ENCODE measurements at regions not wholly inside any gene's neighbourhood (a gene's known extent, or its start where the extent isn't known, plus 50 kb on each side); places are given as distances from the start of the nearest gene placed in this dataset.

- in situ Hi-C loops (cut with MboI) (no loop called here), intact Hi-C loops (cut with micrococcal nuclease) (no loop called here)
- no TSS peak for BruUV-seq (replicated peaks)
- Histone ChIP-seq H3K27ac (ENCODE audit: extremely low read depth, low read depth, low read length) (no peak overlapping the region), H3K4me2 (ENCODE audit: insufficient read depth, low read length) (no peak overlapping the region), H3K79me2 (ENCODE audit: control insufficient read depth, insufficient read depth, low read length) (no peaks in the 10 kb centered on the region), H3K9ac (ENCODE audit: insufficient read depth in 1 of 2, low read depth in 2 of 2, low read length in 2 of 2) (no peak overlapping the region), H4K20me1 (replicated peaks; ENCODE audit: control insufficient read depth, insufficient read depth, low read length) (no peaks in the 10 kb centered on the region), H3K27me3 (ENCODE audit: control insufficient read depth in 2 of 2, insufficient read depth in 2 of 2, low read length in 2 of 2) (peaks cover 15 to 31% of the 10 kb centered on the region in 2 experiments), H3K9me3 (replicated peaks; ENCODE audit: control insufficient read depth, insufficient read depth, low read depth, low read length) (no peaks in the 10 kb centered on the region), H3K4me1 (replicated peaks in 1 of 2; ENCODE audit: control insufficient read depth in 2 of 2, insufficient read depth in 2 of 2, low read length in 2 of 2) (no peaks in the 10 kb centered on the region; a peak in 1 of 5 replicates), H2AFZ (ENCODE audit: low read depth, low read length) (no peak overlapping the region), H3K36me3 (ENCODE audit: control insufficient read depth, insufficient read depth, low read length) (no peaks in the 10 kb centered on the region), H3K9me1 (ENCODE audit: control insufficient read depth, insufficient read depth, low read length) (peaks cover under 1% of the 10 kb centered on the region), H3K4me3 (no peak overlapping the region)
- ChIA-PET POLR2A (no interaction called here), CTCF (ENCODE audit: low intra/inter-chr PET ratio) (no interaction called here)
- no peak for ATAC-seq
- DNase-seq (ENCODE audit: extremely low read depth in 1 of 4, low spot score in 3 of 4), result peak in 2 of 4 experiments; percentile 13 to 33
- TF ChIP-seq CBFA2T2 (conservative IDR thresholded peaks at IDR 0.05) (peak; percentile 71), TAL1 (IDR thresholded peaks at IDR 0.05) (peak; percentile 58), NFIC (IDR thresholded peaks at IDR 0.05) (peak; percentile 20; the same call in 1 of the 2 replicates), TCF3 (CRISPR knock-in tag; IDR thresholded peaks at IDR 0.05) (peak; percentile 61), KLF10 (CRISPR knock-in tag; IDR thresholded peaks at IDR 0.05) (no peak), CBFA2T3 (IDR thresholded peaks at IDR 0.05) (peak; percentile 80), TEAD4 (IDR thresholded peaks at IDR 0.05; ENCODE audit: low read length) (peak; percentile 26; the same call in 1 of the 2 replicates), TEAD4 (CRISPR knock-in tag; IDR thresholded peaks at IDR 0.05; ENCODE audit: borderline replicate concordance) (no peak), SRSF1 (IDR thresholded peaks at IDR 0.05; ENCODE audit: low read depth, low read length) (no peak), NCOR1 (IDR thresholded peaks at IDR 0.05) (peak; percentile 50)
- TF ChIP-seq, protein P1, sequence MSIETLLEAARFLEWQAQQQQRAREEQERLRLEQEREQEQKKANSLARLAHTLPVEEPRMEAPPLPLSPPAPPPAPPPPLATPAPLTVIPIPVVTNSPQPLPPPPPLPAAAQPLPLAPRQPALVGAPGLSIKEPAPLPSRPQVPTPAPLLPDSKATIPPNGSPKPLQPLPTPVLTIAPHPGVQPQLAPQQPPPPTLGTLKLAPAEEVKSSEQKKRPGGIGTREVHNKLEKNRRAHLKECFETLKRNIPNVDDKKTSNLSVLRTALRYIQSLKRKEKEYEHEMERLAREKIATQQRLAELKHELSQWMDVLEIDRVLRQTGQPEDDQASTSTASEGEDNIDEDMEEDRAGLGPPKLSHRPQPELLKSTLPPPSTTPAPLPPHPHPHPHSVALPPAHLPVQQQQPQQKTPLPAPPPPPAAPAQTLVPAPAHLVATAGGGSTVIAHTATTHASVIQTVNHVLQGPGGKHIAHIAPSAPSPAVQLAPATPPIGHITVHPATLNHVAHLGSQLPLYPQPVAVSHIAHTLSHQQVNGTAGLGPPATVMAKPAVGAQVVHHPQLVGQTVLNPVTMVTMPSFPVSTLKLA (conservative IDR thresholded peaks at IDR 0.05), result 0 out of 4 replicates have a peak, but pooled peaks of 1 of the 2 experiments have one; percentile 26
- WGBS (ENCODE audit: insufficient coverage, low coverage, missing lambda C conversion rate), result 0% methylated on average over 1 of the region's 2 CpGs
- no peak for FAIRE-seq
Measured at GRCh38 chr12:107951024-107951423, 176.5 kb downstream of the ASCL4 start.

Data from K562 (cell line).